Stimulated activated CD4-positive, alpha-beta T cell treated with anti-CD3 and anti-CD28 coated beads, TNF-alpha, amount 100 ng/mL, for 48 hours (primary cell): ENCODE measurements at regions not wholly inside any gene's neighbourhood (a gene's known extent, or its start where the extent isn't known, plus 50 kb on each side); places are given as distances from the start of the nearest gene placed in this dataset.

ENCODE experiments used
- DNase-seq, 3 donors: peaks; one replicate each; pipeline ENCODE4 v3.0.0-alpha.2; 2020; ENCODE audit warnings: low read depth in 3 of 3

DNA sequence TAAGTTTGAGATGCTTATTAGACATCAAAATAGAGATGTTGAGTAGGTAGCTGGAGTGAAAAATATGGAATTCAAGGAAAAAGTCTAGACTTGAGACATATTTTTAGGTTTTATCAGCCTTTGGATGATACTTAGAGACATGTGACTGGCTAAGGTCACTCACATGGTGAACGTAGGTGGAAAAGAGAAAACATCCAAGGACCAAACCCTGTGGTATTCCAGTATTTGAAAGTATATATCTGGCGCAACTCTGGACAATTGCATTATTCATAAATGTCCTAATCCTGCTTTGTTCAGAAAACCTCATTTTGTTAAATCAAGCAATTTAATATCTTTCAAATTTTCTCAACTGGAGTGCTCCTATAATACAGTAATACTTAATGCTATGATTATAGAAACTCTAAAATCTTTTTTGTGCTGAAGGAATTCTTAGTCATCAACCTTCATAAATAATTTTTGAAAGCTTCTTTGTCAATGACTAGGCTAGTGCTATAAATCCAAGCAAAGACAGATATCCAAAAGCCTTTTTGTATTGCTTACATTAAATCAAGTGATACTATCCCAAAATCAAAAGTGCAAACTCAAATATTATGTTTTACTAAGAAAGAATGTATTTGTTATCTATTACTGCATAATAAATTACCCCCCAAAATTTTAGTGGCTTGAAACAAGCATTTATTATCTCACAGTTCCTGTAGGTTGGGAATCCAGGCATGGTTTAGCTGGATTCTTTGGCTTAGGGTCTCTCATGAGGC lies 452.0 kb downstream of the ENC1 start:
- no peak for DNase-seq

DNA sequence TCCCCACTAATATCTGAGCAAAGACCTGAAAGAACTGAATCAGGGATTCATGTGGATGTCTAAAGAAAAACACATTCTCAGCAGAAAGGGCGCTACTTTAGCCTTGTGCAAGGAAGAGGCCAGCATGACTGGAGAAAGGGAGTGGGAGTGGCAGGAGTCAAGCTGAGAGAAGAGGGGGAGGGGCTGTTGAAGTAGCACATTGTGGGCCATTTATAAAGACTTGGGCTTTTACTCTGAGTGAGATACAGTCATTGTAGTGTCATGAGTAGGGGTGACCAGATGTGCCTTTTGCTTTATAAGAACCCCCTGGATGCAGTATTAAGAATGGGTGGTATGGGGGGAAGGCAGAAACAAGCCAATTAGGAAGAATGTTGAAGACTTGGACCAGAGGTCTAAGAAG lies 452.8 kb downstream of the ENC1 start:
- no peak for DNase-seq

DNA sequence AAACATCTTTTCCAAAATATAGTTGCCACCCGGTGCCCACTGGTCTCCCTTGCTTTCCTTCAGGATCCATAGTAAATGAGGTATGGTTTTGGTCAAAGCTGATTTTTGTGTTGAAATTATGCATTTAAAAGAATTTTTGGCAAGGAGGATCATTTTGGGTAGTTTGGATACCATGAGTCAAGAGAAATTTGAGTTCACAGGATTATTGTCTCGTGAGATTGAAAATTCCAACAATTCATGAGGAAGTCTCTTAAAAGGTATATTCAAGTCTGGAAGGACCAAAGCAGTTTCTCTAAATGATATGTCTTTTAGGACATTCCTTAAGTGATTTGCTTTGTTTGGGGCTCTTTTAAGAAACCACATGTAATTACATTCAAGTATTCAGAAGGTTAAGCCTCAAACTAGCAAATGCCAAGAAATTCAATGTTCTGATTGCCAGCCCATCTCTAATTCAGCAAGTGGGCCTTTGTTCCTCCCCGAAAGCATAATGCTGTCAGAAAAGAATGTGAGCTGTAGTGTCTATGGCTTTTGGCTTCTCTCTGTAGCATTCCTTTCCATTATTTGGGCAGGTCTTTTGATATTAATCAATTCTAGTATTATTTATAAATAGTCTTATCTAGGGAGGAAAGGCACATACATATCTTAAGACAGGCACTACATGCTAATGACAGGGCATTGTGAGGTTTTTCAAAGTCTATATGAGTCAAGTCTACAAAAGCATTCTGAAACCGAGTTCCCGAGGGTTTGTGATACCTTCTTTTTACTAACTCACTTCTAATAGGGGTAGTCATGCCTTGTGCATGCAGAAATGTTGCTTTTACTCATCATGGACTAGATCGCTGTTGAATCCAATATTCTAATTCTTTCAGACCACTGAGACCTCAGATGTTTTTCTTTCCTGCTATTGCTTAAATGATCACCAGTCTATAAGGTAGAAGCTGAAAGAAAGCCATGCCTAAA lies 453.9 kb downstream of the ENC1 start:
- no peak for DNase-seq

DNA sequence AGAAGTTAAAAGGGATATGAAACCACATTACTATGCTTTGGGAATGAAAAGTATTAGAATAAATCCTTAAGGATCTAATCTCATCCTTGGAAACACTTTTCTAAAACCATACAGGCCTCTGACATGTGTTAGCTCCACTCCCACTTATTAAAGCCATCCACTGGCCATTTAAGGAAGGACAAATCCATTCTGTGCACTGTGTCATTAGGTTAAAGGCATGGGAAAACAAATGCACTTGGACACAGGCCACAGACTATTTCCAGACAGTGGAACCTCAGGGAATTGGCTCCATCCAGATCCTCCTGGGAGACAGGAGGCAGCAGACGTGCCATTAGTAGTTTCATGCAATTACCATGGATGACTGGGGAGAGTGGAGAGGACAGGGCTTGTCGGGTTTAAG lies 454.9 kb downstream of the ENC1 start:
- no peak for DNase-seq

DNA sequence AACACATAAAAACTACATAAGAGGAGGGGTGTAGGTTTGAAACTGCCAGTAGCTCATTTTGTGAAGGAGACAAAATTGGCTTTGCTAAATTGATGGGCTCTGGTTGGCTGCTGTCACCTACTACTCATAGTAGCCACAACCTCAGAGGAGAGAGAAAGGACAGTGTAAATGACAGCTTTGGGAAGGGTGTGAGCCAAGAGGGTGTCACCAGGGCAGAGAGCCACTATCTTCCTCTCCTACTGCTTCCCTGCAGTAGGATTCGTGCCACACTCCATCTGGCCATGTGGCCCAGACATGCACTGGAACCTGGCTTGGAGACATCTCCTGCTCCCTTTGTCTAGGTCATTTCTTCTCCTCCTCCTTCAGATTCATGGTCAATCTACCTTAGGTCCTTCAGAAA lies 455.9 kb downstream of the ENC1 start:
- no peak for DNase-seq

DNA sequence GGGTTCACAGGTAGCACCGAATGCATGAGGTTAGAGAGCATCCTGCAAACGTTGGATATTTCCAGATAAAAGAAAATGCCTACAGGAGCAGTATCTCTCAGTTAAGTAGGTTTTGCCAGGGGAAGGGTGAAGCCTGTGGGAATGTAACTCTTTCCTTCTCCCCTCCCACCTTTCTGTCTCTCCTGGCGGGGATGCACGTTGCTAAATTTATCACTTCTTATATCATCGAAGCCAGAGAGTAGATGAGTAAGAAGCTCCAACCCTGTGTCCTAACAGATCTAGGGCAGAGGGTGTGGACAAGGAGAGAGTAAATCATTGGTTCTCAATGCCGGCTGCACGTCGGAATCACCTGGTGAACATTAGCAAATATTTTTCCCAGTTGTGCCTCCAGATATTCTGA lies 457.5 kb downstream of the ENC1 start:
- no peak for DNase-seq

DNA sequence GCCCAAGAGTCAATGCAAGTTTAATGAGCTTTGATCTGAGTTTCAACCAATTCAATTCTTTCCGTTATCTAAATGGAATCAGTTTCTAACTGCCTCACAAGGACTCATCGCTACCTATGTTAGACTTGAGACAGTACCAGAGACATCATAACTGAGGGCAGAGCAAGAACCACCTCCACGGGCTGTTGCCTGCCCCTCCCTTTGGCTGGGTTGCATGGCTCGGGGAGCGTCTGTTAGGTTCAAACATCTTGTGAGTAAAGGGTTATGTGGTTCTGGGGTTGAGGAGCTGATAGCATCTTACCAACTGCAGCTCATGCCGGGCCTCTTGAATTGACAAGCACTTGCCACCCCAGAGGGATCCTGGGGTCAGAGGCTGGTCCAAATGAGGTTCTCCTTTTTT lies 457.9 kb downstream of the ENC1 start:
- peak in 1 of 3 donors; percentile 22 for DNase-seq

DNA sequence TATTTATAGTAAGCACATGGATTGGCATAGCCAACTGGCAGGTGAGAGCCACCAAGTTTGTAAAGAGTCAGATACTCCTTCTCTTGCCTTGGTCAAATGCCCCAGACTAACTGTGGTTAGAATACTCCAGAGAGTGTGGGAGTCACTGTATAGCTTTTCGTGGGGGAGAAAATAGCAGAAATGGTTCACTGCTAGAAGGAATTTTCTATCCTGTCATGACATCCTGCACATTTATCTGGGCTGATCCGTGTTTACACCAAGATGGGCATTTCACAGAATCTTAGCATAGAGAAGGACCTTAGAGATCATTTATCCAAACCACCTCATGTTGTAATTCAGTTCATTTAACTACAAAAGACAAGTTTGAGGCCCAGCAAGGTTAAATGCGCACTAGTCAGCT lies 460.8 kb downstream of the ENC1 start:
- no peak for DNase-seq

DNA sequence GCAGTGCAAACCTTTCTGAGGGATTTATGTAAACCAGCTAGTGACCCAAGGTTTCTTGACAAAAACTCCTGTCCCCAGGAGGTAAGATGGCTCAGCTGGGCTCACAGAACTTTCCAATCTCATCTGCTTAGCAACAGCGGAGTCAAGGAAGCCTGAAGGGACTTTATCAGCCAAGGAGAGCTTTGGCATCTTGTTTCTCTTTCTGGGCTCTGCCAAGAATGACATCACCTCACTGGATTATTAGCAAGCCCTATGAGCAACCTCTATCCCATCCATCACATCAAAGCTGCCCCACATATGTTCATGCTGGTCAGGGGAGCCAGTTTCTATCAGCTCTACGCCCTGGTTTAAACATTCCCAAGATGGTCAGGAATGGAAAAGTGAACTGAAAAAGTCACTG lies 461.3 kb downstream of the ENC1 start:
- no peak for DNase-seq

DNA sequence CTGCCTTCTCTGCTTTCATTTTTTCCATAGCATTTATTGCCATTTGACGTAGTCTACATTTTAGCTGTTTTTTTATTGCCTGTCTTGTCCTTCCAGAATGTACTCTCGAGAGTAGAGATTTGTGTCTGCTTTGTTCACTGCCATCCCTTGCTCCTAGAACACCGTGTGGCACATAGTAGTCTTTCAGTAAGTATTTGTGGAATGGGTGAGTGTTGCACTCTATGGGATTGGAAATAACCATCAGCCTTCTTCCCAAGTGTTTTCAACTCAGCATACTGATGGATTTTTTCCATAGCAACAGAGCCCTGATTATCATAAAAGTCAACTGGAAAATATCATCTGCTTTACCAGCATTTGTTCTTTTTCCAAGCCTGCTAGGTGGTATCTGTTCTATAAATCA lies 462.6 kb downstream of the ENC1 start:
- DNase-seq, result no peak

DNA sequence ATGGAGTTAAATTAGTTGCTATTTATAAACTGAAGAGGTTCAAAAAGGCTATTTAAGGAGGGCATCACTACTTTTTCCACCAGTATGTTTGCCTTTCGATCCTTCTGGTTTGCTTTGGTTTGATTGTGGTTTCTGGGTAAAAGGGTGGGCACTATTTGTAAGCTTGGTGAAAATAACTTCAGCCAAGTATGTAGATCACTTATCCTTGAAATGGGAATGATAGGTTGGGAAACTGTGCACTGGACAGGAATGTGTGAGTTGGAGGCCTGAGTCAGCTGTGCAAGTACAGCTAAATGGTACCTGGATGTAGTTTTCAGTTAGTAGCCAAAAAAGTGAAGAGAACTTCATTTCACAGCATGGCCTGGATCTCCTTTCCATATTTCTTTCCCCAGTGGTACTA lies 466.2 kb downstream of the ENC1 start:
- no peak for DNase-seq

DNA sequence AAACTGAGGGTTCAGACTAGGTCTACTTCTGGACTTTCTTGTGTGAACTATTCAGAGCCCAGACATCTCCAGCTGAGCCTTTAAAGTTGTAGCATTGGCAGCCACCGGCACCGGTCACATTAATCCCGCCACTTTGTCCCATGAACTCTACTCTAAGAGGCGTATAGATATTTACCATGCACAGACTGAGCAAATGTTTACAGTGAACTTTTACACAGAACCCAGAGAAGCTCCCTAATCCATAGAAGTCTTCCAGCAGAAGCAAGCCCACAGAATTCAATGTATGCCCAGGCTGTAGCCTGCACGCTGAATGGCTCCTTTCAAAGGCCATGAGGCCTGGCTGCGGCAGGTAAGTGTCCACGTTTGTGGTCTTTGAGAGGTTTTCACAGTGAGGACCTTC lies 466.9 kb downstream of the ENC1 start:
- no peak for DNase-seq

DNA sequence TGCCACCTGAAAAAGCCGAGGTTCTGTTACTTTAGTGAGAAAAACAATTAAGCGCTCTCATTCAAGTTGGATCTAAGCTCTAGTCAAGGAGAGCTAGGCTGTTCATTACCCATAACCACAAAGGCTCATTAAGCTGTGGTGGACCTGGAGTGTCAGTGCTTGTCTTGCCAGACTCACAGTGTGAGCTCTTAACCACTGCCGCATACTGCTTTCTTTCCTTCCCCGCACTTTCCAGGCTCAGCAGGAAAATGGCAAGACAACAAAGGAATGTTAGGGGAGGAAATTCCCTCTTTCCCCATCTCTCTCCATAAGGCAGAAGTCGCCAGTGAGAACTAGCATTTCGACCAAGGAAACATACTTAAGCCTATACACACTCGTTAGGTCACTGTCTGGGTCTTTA lies 467.3 kb downstream of the ENC1 start:
- no peak for DNase-seq

DNA sequence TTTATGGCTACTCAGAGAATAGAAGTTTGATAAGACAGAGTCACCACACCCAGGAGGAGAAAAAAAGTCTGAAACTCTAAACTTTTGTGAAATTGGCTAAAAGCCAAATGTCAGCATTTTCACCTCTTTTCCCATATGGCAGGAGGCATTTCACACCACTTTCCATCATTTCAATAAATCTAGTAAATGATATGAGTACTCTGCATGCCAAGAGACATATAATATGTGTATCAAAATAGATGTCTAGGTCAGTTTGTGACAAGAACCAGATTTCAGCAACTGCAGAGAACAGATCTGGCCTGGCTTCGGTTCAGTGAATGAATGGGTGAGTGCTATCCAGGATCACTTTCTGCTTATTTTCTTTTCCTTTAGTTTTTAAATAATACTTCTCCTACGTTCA lies 470.8 kb downstream of the ENC1 start:
- DNase-seq, result no peak

DNA sequence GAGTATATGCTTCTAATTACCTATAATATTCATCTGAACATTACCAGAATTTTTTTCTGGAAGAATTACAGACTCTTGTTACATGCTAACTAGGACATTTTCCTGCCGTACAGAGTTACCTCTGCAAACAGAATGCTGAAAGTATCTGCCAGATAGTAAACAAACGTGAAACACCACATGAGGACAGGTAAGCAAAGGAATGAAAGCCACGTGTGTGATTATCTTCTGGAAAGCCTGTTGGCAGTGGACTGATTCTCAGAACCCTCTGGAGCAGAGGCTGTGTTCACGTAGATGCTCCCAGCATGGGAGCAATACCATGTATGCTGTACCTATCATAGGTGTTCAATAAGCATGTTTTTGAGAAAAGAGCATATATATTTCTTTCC lies 472.6 kb downstream of the ENC1 start:
- DNase-seq, result no peak

DNA sequence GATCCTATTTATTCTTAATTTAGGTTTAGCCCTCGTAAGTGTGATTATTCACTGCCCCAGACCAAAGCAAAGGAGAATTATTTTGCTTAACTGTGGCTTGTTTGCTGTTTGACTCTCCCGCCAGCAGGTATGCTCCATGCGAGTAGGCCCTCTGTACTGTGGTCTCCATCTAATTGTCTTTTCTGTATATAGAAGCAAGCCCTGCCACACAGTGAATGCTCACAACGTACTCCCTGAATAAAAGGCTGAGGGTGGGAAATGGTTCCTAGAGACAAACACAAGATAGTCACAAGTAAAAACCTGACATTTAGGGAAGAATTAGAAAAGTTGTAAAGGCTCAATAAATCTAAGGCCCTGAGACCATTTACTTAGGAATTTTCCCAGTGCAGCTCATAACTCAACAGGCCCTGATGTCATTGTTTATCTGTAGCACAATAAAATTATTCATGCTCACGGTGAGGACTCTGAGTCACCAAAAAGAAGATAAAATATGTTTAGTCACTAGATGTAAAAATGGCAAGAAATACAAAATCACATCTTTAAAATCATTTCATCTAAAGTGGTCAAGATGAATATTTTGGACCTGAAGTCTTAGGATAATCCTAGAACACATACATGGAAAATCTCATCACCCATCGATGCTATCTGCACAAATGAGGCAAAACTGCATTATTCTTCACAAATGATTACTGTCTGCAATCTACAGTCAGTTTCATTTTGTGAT lies 473.2 kb downstream of the ENC1 start:
- DNase-seq, result no peak

DNA sequence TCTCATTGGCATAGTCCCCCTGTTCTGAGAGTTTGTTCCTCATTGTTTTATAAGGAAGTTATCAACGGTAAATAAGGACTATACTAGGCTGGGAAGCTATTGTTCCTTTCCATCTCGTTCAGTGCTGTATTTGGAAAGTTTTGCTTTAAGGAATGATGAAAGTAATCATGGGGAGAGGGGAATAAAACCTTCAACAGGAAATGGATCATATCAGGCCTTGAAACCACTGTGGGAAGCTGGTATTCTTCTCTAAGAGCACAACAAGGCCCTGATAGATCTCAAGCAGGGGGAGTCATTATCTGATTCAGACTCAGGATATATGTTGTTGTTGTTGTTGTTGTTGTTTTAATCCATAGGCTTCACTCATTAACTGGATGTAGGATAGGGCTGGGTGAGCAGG lies 474.5 kb downstream of the ENC1 start:
- no peak for DNase-seq

DNA sequence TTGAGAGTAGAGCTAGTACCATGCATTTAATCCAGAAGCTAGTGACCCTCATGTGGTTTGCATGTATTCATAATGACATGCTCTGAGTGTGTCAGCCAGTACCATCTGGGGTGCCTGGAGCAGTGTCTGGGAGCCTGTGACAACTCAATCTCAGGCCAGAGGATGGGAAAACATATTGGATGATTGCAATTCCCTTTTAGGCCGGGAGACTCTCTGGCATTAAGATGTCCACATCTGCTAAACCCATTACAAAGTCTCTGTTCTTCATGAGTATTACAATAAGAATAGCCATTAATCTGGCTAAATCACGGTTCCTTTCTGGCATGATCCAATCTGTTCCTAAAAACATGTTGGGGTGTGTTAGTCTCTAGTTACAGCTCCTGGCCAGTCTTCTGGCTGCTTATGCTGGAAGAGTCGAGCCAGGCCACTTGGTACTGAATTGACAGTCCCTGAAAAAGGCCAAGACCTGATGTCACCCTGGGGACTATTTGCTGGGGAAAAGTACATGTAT lies 475.7 kb downstream of the ENC1 start:
- no peak for DNase-seq

DNA sequence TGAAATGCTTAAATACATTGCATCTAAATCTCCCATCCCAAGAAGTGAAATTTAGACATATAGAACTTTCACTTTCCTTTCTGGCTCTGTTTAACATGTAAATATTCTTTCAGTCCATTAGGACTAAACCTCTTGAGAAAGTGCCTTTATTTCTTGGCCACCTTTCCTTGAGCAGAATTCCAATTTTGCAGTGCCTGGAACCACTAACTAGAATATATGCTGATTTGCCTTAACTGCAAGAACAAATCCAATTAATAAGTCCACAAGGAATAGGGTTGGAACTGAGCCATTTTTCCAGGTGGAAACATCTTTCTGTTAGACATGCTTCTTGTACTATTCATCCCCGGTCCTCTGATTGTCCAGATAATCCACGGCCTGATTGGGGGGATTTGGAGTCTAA lies 478.0 kb downstream of the ENC1 start:
- DNase-seq, result no peak

DNA sequence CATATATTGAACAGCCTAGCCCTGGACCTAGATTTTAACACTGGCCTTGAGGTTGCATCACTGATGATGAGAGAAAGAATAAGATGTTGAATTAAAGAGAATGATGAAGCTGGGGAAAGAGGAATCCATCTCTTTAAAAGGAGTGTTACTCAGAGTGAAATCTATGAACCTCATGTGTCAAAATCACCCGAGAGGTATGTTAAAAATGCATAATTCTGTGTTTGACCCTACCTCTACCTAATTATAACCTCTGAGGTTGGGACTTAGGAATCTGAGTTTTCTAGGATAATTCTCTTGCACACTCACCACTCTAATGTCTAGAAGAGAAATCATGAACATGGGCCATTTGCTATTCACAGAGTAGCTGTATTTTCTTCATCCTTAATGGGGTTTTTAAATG lies 479.4 kb downstream of the ENC1 start:
- DNase-seq, result no peak

DNA sequence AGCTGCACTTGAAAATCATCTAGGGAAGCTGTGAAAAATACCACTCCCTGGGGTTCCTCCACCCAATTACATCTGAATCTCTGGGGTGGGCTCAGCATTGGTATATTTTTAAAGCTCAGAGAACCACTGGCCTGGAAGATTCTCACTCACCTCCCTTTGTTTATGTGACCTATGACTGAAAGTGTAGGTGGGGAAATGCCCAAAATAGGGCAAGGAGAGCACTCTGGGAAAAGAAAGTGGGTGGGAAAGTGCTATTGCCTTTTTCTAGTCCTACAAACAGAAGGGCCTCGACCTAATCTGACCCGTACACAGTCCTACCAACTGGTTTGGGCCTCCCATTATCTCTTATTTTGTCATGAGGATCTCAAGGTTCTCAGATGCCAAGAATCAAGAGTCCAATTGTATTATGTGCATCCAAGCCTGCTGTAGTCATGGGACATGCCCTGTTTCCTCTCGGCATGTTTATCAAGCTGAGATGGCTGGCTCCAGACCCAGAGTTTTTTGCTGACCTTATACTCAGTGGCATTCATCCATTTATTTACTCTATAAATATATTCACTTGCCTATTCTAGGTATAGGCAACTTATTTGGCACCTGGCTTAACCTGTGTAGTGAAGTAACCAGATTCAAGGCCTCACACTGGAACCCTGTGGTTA lies 483.7 kb downstream of the ENC1 start:
- no peak for DNase-seq

DNA sequence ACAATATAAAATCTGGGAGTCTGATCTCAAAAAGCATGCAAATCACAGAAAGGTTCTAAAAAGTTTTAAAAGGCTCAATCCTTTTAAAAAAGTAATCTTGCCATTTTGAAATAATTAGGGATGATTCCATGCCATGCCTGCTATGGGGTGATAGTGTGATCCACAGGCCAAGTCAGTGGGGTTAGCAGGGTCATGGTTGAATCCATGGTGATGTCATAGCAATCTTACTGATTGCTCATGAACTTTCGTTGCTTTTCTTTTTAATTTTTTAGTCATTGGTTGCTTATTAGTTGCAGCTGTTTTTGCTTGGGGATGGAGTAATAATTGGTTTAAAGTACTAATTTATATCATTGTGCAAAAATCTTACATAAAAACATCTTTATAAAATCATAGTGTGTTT lies 485.0 kb downstream of the ENC1 start:
- DNase-seq, result no peak
